GM18499 (cell line): ENCODE measurements at regions not wholly inside any gene's neighbourhood (a gene's known extent, or its start where the extent isn't known, plus 50 kb on each side); places are given as distances from the start of the nearest gene placed in this dataset.
"Not testable (repeated sequence)": the region's sequence is repeated elsewhere in the genome, so short reads cannot be mapped to it uniquely, and the experiment has no call there.

Source experiments
- ATAC-seq: cut with Tn5 transposase; IDR thresholded peaks from one replicate; pipeline ENCODE4 v1.9.1; 2021; ENCODE audit warnings: moderate number of reproducible peaks; ENCODE audit not compliant: insufficient read depth, unreplicated experiment

DNA sequence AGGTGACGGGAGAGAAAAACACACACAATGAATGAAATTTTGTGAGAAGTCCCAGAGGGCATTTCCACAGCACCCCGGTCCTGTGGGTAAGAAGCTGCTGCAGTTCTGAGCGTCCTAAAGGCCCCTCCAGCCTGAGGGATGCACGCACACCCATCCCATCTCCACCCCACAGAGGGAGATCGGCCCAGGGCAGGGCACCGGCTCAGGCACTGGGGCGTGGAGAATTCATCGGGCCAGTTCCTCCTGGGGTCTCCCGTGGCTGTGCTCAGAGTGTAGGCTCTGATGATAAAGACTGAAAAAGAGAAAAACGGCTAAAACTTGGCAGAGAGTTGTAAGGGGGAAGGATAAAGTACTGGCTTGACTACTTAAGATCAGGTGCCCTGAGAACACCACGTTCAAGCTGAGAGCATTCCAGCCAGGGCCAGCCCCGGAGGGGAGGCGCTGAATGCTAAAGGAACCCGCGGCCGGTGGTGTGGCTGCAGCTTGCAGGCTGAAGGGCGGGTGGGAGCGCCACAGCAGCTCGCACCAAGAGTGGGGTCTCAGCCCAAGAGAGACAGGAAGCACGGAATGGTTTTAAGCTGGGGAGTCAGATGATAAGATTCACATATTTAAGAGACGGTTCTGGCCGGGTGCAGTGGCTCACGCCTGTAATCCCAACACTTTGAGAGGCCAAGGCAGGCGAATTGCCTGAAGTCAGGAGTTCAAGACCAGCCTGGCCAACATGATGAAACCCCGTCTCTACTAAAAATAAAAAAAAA lies 121.9 kb upstream of the SPACA7 start:
- no peak for ATAC-seq

DNA sequence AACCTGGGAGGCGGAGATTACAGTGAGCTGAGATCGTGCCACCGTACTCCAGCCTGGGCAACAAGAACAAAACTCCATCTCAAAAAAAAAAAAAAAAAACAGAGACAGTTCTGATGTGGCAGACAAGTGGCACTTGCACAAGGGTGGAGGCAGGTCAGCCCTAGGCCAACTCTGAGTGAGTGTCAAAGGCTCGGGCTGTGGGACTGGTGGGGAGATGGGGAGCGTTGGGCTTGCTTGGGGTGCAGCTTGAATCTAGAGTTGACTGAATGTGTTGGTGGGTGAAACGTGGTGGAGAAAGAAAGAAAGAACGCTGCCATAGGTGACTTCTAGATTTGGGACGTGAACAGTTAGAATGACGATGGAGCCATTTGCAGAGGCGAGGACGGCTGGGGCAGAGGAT lies 121.3 kb upstream of the SPACA7 start:
- no peak for ATAC-seq

DNA sequence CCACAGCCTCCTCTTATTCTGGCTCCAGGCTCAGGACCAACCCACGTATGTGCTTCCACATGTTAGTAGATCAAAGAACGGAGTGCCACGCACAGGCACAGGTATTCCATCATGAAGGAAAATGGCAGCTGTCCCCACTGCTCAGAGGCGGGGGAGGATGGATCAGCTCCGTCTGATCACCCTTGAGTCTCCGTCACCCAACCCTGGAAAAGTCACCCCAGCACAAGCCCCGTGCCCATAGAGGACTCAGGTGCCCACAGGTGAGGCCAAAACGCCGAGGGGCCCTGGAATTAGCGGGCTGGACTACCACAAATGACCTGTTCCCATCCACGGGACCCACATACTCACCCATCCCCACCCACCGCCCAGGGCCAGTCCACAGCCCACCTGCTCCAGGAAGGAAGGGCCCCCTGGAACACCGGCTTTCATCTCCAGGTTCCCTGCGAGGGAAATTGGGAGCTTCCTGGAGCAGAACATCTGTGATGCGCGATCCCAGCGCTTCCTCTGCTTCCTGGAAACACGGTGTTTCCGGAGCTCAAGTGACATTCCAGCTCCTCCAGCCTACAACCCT lies 120.5 kb upstream of the SPACA7 start:
- ATAC-seq, result no peak

DNA sequence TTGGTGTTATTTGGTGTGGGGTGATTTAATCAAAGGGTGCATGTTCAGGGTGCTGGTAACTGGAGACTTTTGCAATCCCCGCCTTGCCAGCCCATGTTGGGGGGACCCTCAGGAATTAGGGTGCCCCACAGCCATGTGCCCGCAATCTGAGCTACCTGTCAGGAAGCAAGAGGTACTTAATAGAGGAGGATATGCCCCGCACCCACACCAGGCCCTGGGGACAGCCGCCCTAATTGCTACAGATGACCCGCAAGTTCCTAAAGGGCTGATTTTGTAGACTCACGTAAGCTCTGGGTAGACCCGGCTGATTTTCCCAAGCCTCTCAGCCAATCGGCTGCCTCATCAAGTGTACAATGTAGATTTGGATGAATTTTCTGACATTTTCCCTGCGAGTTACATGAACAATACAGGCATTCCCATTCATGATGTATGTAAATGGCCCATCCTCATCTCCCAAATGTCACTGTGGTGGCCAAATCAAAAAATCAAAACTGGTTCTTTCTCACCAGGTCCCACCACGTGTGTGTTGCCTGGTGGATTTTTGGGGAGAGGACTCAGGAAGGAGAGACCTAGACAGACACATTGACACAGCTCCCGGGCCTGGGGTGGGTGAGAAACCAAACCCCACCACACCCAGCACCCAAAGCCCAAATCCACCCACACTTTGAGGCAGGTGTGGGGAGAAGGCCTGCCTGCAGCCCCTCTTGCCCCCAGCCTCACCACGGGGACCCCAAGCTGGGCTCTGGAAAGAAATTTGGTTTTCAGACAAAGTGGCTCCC lies 119.2 kb upstream of the SPACA7 start:
- no peak for ATAC-seq

DNA sequence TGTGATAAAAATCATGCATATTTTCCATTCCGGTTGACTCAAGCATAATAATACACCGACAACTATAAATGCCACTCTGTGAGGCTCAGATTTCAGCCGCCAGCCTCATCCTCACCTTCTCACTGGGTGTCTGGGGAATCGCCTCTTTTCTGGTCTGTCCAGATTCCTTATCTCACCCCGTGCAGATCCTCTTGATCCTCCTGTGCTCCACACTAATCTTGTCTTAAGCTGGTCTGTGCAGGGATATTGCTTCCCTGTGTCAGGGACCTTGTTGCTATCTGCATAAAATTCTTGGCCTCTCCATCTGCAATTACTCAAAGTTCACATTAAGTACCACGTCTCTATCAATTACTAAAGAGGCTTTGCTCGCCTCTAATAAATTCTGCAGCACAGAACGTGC lies 116.6 kb upstream of the SPACA7 start:
- ATAC-seq, result no peak

DNA sequence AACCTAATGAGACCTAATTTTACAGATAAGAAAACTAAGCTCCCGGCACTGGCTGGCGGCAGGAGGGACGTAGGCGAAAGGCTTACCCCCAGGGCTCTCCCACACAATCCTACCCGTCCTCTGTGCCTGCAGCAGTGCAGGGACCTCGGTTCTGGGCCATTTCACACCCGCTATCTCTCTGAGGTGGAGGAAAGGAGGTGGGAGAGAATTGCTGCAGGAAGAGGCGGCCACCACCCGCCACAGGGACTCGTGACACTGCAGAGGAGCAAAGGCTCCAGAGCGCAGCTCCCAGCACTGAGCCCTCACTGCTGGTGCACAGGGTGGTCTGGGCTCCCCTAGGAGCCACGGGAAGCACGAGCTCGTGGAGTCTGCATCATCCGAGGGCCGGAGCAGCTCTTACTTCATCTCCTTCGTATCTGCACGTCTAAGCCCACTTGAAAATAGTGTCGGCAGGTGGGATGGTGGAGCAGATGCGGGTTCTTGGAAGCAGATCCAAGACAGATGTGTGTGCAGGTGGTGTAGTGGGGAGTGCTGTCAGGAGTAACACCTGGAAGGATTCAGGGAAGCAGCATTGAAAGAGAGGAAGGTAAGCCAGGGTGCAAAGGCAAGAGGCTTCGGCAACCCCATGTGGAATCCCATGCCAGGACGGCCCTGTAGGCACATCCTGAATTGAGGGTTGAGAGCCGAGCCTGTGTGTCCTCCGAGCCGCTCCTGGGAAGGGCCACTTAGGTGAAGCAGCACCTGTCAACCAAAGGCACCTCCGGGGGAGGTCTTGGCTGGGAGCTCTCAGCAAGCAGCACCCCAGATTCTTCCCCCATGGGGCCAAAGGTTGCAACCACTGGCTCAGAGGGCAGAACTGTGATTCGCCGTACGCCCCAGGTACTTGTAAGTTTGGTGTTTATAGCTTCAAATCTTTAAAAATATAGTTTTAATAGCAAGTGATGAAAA lies 115.8 kb upstream of the SPACA7 start:
- ATAC-seq, result no peak

DNA sequence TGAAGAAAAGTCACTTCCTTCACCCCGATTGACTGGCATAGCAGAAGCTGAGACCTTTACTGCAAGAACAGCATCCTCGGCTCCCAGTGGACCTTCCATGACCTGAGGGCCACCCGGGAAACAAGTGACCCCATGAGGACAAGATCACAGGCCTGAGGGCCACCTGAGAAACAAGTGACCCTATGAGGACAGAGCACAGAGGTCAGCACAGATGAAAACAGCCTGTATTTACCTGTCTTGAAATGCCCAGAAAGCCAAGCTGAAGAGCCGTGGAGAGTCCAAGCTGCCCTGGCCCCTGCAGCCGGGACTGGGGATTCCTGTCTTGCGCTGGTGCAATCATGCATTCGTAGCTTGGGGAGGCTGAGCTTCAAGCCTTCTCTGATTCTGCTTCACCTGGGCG lies 114.2 kb upstream of the SPACA7 start:
- no peak for ATAC-seq

DNA sequence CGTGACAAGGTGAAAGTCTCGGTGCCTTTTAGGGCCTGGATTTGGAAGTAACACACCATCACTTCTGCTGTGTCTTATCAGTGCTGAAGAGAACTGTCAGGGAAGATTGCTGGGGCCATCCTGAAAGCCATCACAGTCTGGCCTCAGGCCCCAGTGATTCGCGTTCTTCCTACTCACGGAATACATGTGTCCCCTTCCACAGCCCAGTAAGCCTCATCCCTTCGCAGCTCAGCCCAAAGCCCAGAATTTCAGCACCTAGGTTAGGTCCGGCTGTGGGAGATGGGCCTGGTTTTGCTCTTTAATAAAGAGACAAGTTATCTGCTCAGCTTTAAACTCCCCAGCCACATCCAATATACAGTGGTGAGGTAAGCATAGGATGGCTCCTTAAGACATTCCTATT lies 113.0 kb upstream of the SPACA7 start:
- no peak for ATAC-seq

DNA sequence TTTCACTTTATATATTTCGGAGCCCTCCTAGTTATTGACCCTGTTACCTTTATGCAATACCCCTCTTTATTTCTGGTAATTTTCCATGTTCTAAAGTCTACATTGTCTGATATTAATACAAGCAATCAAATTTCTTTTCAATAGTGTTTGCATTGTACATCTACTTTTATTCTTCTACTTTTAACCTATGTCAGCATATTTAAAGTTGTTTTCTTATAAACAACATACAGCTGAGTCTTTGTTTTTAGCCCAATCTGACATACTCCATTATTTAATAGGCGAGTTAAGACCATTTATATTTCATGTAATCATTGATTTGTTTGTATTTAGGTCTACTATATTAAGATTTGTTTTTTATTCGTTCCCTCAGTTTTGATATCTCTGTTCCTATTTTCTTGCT lies 108.5 kb upstream of the SPACA7 start:
- no peak for ATAC-seq

DNA sequence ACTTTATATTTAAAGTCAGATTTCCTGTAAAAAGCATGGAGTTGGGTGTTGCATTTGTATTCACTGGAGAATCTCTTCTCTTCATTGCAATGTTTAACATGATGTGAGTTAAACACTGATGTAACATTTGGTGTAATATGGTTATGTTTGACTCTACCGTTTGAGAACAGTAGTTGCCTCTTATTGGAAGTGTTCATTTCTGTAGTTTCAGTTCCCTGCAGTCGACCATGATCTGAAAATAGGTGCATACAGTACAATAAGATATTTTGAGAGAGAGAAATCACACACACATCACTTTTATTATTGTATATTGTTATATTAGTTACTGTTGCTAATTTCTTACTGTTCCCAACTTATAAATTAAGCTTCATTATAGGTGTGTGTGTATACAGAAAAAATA lies 105.2 kb upstream of the SPACA7 start:
- ATAC-seq, result peak; percentile 70

DNA sequence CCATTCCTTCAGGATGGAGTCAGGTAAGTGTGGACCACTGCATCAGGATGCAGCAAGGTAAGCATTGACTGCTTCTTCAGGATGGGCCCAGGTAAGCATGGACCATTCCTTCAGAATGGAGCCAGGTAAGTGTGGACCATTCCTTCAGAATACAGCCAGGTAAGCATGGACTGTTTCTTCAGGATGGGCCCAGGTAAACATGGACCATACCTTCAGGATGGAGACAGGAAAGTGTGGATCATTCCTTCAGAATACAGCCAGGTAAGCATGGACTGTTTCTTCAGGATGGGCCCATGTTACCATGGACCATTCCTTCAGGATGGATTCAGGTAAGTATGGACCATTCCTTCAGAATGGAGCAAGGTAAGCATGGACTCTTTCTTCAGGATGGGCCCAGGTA lies 89.4 kb upstream of the SPACA7 start:
- ATAC-seq, result not testable (repeated sequence)

DNA sequence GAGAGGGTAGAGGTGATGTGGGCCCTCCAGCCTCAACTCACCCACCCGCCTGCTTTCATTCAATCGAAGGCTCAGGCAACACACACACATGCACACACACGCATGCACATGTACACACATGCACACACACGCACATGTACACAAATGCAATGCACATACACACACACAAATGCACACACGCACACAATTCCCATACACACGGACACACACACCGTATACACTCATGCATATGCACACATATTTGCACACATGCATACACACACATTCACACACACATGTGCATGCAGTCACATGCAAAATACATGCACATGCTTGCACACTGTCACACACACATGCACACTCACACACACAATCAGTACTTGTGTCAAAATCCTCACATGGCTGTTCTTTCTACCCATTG lies 55.9 kb upstream of the SPACA7 start:
- ATAC-seq, result no peak

DNA sequence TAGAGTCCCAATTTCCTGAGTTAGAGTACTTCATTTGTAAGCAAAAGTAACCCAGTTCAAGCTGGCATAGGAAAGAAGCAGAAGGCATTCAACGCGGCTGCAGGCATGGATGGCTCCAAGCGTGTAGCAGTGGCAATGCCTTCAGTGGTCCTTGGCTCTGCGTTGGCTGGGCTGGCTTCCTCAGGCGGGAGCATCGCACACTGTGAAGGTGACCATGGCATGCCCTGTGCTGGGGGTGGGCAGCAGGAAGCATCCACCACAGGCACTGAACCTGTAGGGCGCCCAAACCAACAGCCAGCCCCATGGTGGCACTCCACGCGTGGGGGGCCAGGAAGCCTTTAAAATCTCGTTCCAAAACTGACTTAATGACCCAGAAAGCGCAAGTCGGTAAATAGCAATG lies 53.6 kb upstream of the SPACA7 start:
- ATAC-seq, result no peak

DNA sequence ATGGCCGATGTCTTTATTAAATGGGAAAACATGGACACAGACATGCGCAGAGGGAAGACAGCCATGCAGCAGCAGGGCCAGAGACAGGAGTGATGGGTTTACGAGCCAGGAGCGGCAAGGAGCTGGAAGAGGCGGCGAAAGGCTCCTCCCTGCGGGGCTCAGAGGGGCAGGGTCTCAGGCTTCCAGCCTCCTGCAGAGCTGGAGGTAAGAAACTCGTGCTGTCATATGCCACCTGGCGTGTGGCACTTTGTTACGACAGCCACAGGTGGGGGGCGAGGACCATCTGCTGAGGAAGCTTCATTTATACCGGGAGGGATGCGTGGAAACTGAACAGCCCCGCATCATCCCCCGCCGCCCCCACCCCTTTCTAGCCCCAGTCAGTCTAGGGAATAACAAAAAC lies 52.0 kb upstream of the SPACA7 start:
- ATAC-seq, result no peak

DNA sequence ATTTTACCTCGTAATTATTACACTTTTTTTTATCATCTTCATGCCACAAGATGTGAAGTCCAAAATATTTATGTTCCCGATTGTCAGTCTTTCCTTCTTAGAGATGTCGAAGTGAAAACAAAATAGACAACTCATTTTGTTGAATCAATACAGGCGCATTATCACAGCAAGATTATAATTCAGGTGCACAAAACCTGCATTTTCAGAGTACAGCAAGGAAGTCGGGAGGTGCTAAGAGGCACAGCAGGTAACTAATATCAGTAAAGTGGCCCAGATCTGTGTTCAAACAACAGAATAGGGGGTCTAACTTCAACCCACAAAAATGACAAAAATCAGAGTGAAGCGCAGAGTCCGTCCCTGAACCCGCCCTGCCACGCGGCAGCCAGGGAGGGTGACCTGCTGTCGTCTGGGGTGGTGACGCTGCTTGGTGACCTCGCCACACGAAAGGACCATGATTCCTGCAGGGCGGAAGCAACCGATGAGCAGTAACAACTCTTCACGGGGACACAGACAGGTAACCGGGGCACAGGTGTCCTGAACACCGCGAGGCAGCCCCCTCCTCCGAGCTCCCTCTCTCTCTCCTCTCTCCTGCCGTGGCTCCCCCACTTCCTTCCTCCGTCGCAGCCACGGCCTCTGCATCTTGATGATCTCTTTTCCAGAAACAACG lies 50.9 kb upstream of the SPACA7 start:
- no peak for ATAC-seq

DNA sequence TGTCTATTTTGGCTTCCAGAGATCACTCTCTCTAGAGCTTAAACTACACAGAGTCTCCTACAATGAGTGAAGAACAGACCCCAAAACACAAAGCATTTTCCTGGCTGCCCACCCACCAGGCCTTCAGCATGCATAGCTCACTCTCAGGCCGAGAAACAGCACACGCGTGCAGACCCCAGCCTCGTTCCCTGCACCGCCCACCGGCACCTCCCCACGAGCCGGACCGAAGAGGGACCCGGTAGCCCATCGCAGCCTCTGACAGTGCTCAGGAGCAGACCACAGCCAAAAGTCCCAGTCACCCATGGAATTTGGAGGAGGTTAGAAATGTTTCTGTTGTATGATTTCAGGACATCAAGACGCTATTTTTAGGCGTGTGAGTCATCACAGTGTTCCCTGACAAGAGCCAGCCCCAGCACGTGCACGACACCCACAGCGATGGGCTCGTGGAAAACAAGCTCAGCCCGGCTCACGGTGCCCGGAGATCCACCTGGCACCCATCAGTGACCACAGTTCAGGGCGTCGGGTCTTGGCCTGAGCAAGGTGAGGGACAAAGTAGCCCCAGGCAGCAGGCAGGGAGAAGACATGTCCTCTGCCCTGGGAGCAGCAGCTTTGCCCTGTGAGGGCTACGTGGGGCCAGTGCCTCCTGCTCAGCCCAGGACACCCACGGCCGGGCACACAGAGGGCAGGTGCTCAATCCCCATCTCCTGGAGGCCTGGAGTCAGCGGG lies 50.1 kb upstream of the SPACA7 start:
- ATAC-seq, result no peak
